Panc1 (cell line): ENCODE measurements at regions not wholly inside any gene's neighbourhood (a gene's known extent, or its start where the extent isn't known, plus 50 kb on each side); places are given as distances from the start of the nearest gene placed in this dataset.

Experiments
- ATAC-seq: fragments of 200-7000 bp; cut with Tn5 transposase; 2 replicates; pipeline ENCODE4 v1.9.1; 2020; ENCODE audit warnings: mild to moderate bottlenecking, moderate library complexity
- BruUV-seq: library from RNA; stranded (reverse); fragments of 400-500 nt; replicated peaks from 2 replicates; lab custom pipeline; 2021; lab: Mats Ljungman, UMichigan
- CTCF ChIA-PET: fragments of 300-600 bp; sonication (Branson Sonifier 250); formaldehyde crosslinking; loops from one replicate; lab custom pipeline; 2022; ENCODE audit warnings: antibody characterized with exemption; lab: Charles Lee
- POLR2A ChIA-PET: fragments of 300-600 bp; sonication (Branson Sonifier 250); formaldehyde crosslinking; loops from one replicate; lab custom pipeline; 2022; ENCODE audit warnings: antibody characterized with exemption; lab: Charles Lee
- DNase-seq: peaks from one replicate; pipeline ENCODE4 v3.0.0-alpha.2; 2010; ENCODE audit warnings: low read depth, low spot score
- H3K27ac ChIP-seq: 2 replicates; pipeline ENCODE4 v1.5.1; 2011; ENCODE audit warnings: mild to moderate bottlenecking, low read length, inconsistent platforms
- H3K27me3 ChIP-seq: fragments of 200-500 bp; sonication (Bioruptor generic); 2 replicates; pipeline ENCODE4 v1.6.0; 2014; ENCODE audit warnings: low read length, inconsistent platforms; ENCODE audit not compliant: control insufficient read depth, insufficient read depth
- H3K36me3 ChIP-seq: fragments of 200-500 bp; sonication (Bioruptor generic); 2 replicates; pipeline ENCODE4 v1.5.1; 2014; ENCODE audit warnings: inconsistent platforms, mild to moderate bottlenecking, low read length, moderate library complexity; ENCODE audit not compliant: control insufficient read depth, insufficient read depth
- H3K4me1 ChIP-seq: 2 replicates; pipeline ENCODE4 v1.5.1; 2011; ENCODE audit warnings: inconsistent platforms, mild to moderate bottlenecking, low read length, moderate library complexity; ENCODE audit not compliant: control insufficient read depth, insufficient read depth
- H3K4me3 ChIP-seq, 2 experiments: 2 replicates each; pipeline ENCODE4 v1.5.1; 2011 to 2012; ENCODE audit warnings: low read depth in 2 of 2, low read length in 2 of 2, mild to moderate bottlenecking in 2 of 2, inconsistent platforms in 1 of 2, moderate library complexity in 1 of 2
- H3K9me3 ChIP-seq: fragments of 200-500 bp; sonication (Bioruptor generic); 2 replicates; pipeline ENCODE4 v1.5.1; 2014; ENCODE audit warnings: low read depth, mild to moderate bottlenecking, inconsistent platforms, low read length, moderate library complexity; ENCODE audit not compliant: control insufficient read depth, insufficient read depth
- CTCF ChIP-seq: fragments of 450-650 bp; IDR thresholded peaks from 2 replicates; pipeline ENCODE4 v1.5.1; 2017; ENCODE audit warnings: mild to moderate bottlenecking
- POLR2AphosphoS5 ChIP-seq: IDR thresholded peaks from 2 replicates; pipeline ENCODE4 v1.6.1; 2012; ENCODE audit warnings: mild to moderate bottlenecking, low read depth, low read length, moderate library complexity
- REST ChIP-seq, 2 experiments: IDR thresholded peaks; 2 replicates each; pipeline ENCODE4 v1.6.1; 2011 to 2012; ENCODE audit warnings: low read depth in 2 of 2, control low read depth in 1 of 2, low read length in 1 of 2, mild to moderate bottlenecking in 1 of 2, moderate library complexity in 1 of 2; ENCODE audit not compliant: insufficient read depth in 1 of 2
- SIN3A ChIP-seq: IDR thresholded peaks from 2 replicates; pipeline ENCODE4 v1.6.1; 2012; ENCODE audit warnings: low read depth, mild to moderate bottlenecking, low read length, moderate library complexity, borderline replicate concordance; ENCODE audit not compliant: insufficient read depth
- TCF7L2 ChIP-seq: IDR thresholded peaks from 2 replicates; pipeline ENCODE4 v1.6.1; 2011; ENCODE audit warnings: mild to moderate bottlenecking, low read depth, low read length, inconsistent platforms
- in situ Hi-C: cut with HindIII; loops from 2 replicates; pipeline ENCODE4 v1.10.0; 2016; ENCODE audit warnings: low sequenced_read_pairs, low pct_unique_long_range_greater_than_20kb
- intact Hi-C: fragments of 100-400 bp; cut with micrococcal nuclease; formaldehyde crosslinking; loops from one replicate; pipeline ENCODE4 v1.10.0; 2022; ENCODE audit not compliant: unreplicated experiment

GRCh38 chr6:1127597-1128288, 184.2 kb upstream of the FOXQ1 start:
- no peak for TF ChIP-seq CTCF
- TF ChIP-seq TCF7L2 = no peak
- no peak for TF ChIP-seq SIN3A
- TF ChIP-seq REST (IDR thresholded peaks at IDR 0.05; ENCODE audit: insufficient read depth in 1 of 2, low read depth in 2 of 2, low read length in 1 of 2) = no peak
- TF ChIP-seq POLR2AphosphoS5 = no peak
- Histone ChIP-seq H3K27ac (no peak overlapping the region), H3K4me1 (no peaks in the 10 kb centered on the region), H3K27me3 (no peaks in the 10 kb centered on the region; the same call in 1 of the 2 replicates), H3K36me3 (no peaks in the 10 kb centered on the region), H3K4me3 (no peak overlapping the region), H3K9me3 (no peaks in the 10 kb centered on the region)
- BruUV-seq = no TSS peak
- ChIA-PET CTCF (no interaction called here), POLR2A (no interaction called here)
- in situ Hi-C loops (no loop called here), intact Hi-C loops (no loop called here)
- ATAC-seq (no peak), DNase-seq (no peak)

DNA sequence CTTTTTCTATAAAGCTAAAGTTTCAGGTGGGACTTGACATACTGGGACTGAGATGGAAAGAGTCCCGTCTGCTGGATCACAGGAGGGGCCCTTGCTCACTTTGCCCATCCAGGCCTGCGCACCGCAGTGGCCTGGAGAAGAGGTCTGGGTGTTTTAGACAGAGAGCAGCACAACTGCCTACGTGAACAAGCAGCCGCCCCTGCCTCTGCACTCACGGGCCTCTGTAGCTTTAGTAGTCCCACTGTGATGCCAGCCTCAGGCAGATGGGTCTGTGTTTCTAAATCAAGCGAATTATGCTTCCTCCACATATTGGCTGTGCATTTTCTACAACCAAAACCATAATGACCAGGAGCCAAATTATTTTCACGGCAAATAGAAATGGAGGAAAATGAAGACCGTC, 184.8 kb upstream of the FOXQ1 start:
- Histone ChIP-seq H3K4me3 (no peak overlapping the region), H3K4me1 (no peaks in the 10 kb centered on the region), H3K27me3 (no peaks in the 10 kb centered on the region; the same call in 1 of the 2 replicates), H3K27ac (no peak overlapping the region), H3K9me3 (no peaks in the 10 kb centered on the region), H3K36me3 (no peaks in the 10 kb centered on the region)
- TF ChIP-seq CTCF (no peak), REST (IDR thresholded peaks at IDR 0.05; ENCODE audit: insufficient read depth in 1 of 2, low read depth in 2 of 2, low read length in 1 of 2) (no peak), SIN3A (no peak), POLR2AphosphoS5 (no peak), TCF7L2 (no peak)
- in situ Hi-C loops (no loop called here), intact Hi-C loops (no loop called here)
- BruUV-seq = no TSS peak
- ChIA-PET POLR2A (no interaction called here), CTCF (no interaction called here)
- ATAC-seq = no peak
- DNase-seq = no peak
